ENCODE measurements at regions not wholly inside any gene's neighbourhood (a gene's known extent, or its start where the extent isn't known, plus 50 kb on each side); places are given as distances from the start of the nearest gene placed in this dataset.

GRCh38 chr1:10901891-10902805, 105.7 kb upstream of the CASZ1 start:
- no peak overlapping the region for H3K4me3 Mint-ChIP-seq (ENCODE audit: unreplicated experiment)
- no peak overlapping the region for H3K27ac ChIP-seq (ENCODE audit: low read depth, low read length)

GRCh38 chr1:10903421-10903820, 107.0 kb upstream of the CASZ1 start:
- Histone ChIP-seq H3K27me3 (ENCODE audit: insufficient read depth, low read length) (no peaks in the 10 kb centered on the region), H3K4me2 (ENCODE audit: low read length) (no peak overlapping the region), H3K36me3 (ENCODE audit: insufficient read depth, low read length) (no peaks in the 10 kb centered on the region), H3K9ac (ENCODE audit: low read length) (no peak overlapping the region), H4K20me1 (ENCODE audit: insufficient read depth, low read length) (no peaks in the 10 kb centered on the region), H3K79me2 (ENCODE audit: insufficient read depth, low read length) (no peaks in the 10 kb centered on the region), H3K9me3 (ENCODE audit: insufficient read depth, low read depth, low read length) (no peaks in the 10 kb centered on the region), H3K4me1 (ENCODE audit: insufficient read depth, low read length) (peaks cover 18% of the 10 kb centered on the region), H2AFZ (ENCODE audit: low read depth, low read length) (no peak overlapping the region), H3K4me3 (ENCODE audit: insufficient read depth, low read depth, low read length) (no peak overlapping the region), H3K27ac (ENCODE audit: low read depth, low read length) (no peak overlapping the region)
- DNase-seq (ENCODE audit: low read depth) (no peak), FAIRE-seq (no peak)
- H3K27ac Mint-ChIP-seq (ENCODE audit: unreplicated experiment): no peak overlapping the region
- no peak for TF ChIP-seq CTCF (IDR thresholded peaks at IDR 0.05; ENCODE audit: insufficient read depth, low read depth, low read length)
- no peak for TF ChIP-seq EZH2 (IDR thresholded peaks at IDR 0.05; ENCODE audit: insufficient read depth, low read length)
- no peak overlapping the region for H3K4me3 Mint-ChIP-seq (ENCODE audit: unreplicated experiment)
- no peaks in the 10 kb centered on the region for H3K36me3 Mint-ChIP-seq (ENCODE audit: low read depth, unreplicated experiment)
- H3K27me3 Mint-ChIP-seq (ENCODE audit: low read depth, unreplicated experiment): peaks cover 19% of the 10 kb centered on the region
- H3K4me1 Mint-ChIP-seq (ENCODE audit: low read depth, unreplicated experiment): peaks cover 10% of the 10 kb centered on the region
- no peaks in the 10 kb centered on the region for H3K9me3 Mint-ChIP-seq (ENCODE audit: unreplicated experiment)

More at GRCh38 chr1:10901891-10902805, 105.7 kb upstream of the CASZ1 start:
- no peak overlapping the region for H3K27ac Mint-ChIP-seq (ENCODE audit: unreplicated experiment)
- no peaks in the 10 kb centered on the region for H3K9me3 ChIP-seq (ENCODE audit: insufficient read depth, low read depth, low read length)
- no peak overlapping the region for H2AFZ ChIP-seq (ENCODE audit: low read depth, low read length)
- peaks cover 21% of the 10 kb centered on the region for H3K27me3 Mint-ChIP-seq (ENCODE audit: low read depth, unreplicated experiment)
- H4K20me1 ChIP-seq (ENCODE audit: insufficient read depth, low read length): no peaks in the 10 kb centered on the region
- H3K4me3 ChIP-seq (ENCODE audit: insufficient read depth, low read depth, low read length): no peak overlapping the region
- H3K4me1 Mint-ChIP-seq (ENCODE audit: low read depth, unreplicated experiment): peaks cover 10% of the 10 kb centered on the region
- H3K27me3 ChIP-seq (ENCODE audit: insufficient read depth, low read length): no peaks in the 10 kb centered on the region
- FAIRE-seq: no peak
- H3K36me3 Mint-ChIP-seq (ENCODE audit: low read depth, unreplicated experiment): no peaks in the 10 kb centered on the region
- no peak overlapping the region for H3K9ac ChIP-seq (ENCODE audit: low read length)
- no peaks in the 10 kb centered on the region for H3K9me3 Mint-ChIP-seq (ENCODE audit: unreplicated experiment)
- no peak for TF ChIP-seq CTCF (IDR thresholded peaks at IDR 0.05; ENCODE audit: insufficient read depth, low read depth, low read length)
- TF ChIP-seq EZH2 (IDR thresholded peaks at IDR 0.05; ENCODE audit: insufficient read depth, low read length): no peak
- no peak for DNase-seq (ENCODE audit: low read depth)
- no peaks in the 10 kb centered on the region for H3K79me2 ChIP-seq (ENCODE audit: insufficient read depth, low read length)
- H3K4me2 ChIP-seq (ENCODE audit: low read length): peak overlapping the region; percentile 68
- H3K36me3 ChIP-seq (ENCODE audit: insufficient read depth, low read length): no peaks in the 10 kb centered on the region
- H3K4me1 ChIP-seq (ENCODE audit: insufficient read depth, low read length): peaks cover 23% of the 10 kb centered on the region

GRCh38 chr1:10903821-10904220, 107.4 kb upstream of the CASZ1 start:
- DNase-seq (ENCODE audit: low read depth): no peak
- peaks cover 14% of the 10 kb centered on the region for H3K4me1 ChIP-seq (ENCODE audit: insufficient read depth, low read length)

More at GRCh38 chr1:10903821-10904220, 107.4 kb upstream of the CASZ1 start:
- H3K9ac ChIP-seq (ENCODE audit: low read length): no peak overlapping the region
- peaks cover 8% of the 10 kb centered on the region for H3K4me1 Mint-ChIP-seq (ENCODE audit: low read depth, unreplicated experiment)
- no peaks in the 10 kb centered on the region for H3K9me3 ChIP-seq (ENCODE audit: insufficient read depth, low read depth, low read length)
- peaks cover 20% of the 10 kb centered on the region for H3K27me3 Mint-ChIP-seq (ENCODE audit: low read depth, unreplicated experiment)
- H3K9me3 Mint-ChIP-seq (ENCODE audit: unreplicated experiment): no peaks in the 10 kb centered on the region
- no peaks in the 10 kb centered on the region for H3K27me3 ChIP-seq (ENCODE audit: insufficient read depth, low read length)
- no peak overlapping the region for H3K4me2 ChIP-seq (ENCODE audit: low read length)
- H3K79me2 ChIP-seq (ENCODE audit: insufficient read depth, low read length): no peaks in the 10 kb centered on the region
- no peaks in the 10 kb centered on the region for H3K36me3 ChIP-seq (ENCODE audit: insufficient read depth, low read length)
- H3K36me3 Mint-ChIP-seq (ENCODE audit: low read depth, unreplicated experiment): no peaks in the 10 kb centered on the region
- no peak overlapping the region for H2AFZ ChIP-seq (ENCODE audit: low read depth, low read length)
- FAIRE-seq: no peak
- H4K20me1 ChIP-seq (ENCODE audit: insufficient read depth, low read length): no peaks in the 10 kb centered on the region
- no peak overlapping the region for H3K27ac ChIP-seq (ENCODE audit: low read depth, low read length)
- H3K27ac Mint-ChIP-seq (ENCODE audit: unreplicated experiment): no peak overlapping the region
- H3K4me3 ChIP-seq (ENCODE audit: insufficient read depth, low read depth, low read length): no peak overlapping the region
- TF ChIP-seq CTCF (IDR thresholded peaks at IDR 0.05; ENCODE audit: insufficient read depth, low read depth, low read length) (no peak), EZH2 (IDR thresholded peaks at IDR 0.05; ENCODE audit: insufficient read depth, low read length) (no peak)
- no peak overlapping the region for H3K4me3 Mint-ChIP-seq (ENCODE audit: unreplicated experiment)
